HG03196 (cell line): ENCODE measurements at regions not wholly inside any gene's neighbourhood (a gene's known extent, or its start where the extent isn't known, plus 50 kb on each side); places are given as distances from the start of the nearest gene placed in this dataset.
"Not testable (repeated sequence)": the region's sequence is repeated elsewhere in the genome, so short reads cannot be mapped to it uniquely, and the experiment has no call there.

Experiments
- ATAC-seq: cut with Tn5 transposase; IDR thresholded peaks from one replicate; pipeline ENCODE4 v1.9.1; 2021; ENCODE audit not compliant: unreplicated experiment

DNA sequence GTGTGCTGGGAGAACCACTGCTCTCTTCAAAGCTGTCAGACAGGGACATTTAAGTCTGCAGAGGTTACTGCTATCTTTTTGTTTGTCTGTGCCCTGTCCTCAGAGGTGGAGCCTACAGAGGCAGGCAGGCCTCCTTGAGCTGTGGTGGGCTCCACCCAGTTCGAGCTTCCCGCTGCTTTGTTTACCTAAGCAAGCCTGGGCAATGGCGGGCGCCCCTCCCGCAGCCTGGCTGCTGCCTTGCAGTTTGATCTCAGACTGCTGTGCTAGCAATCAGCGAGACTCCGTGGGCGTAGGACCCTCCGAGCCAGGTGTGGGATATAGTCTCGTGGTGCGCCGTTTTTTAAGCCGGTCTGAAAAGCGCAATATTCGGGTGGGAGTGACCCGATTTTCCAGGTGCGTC lies 164.0 kb downstream of the HRH4 start:
- ATAC-seq, result not testable (repeated sequence)

GRCh38 chr18:24627644-24628315 lies 167.3 kb downstream of the HRH4 start:
- ATAC-seq, result no peak

GRCh38 chr18:24628326-24628725 lies 167.9 kb downstream of the HRH4 start:
- no peak for ATAC-seq

- ATAC-seq, result no peak
Observed at GRCh38 chr18:24629921-24630320, 169.5 kb downstream of the HRH4 start.

DNA sequence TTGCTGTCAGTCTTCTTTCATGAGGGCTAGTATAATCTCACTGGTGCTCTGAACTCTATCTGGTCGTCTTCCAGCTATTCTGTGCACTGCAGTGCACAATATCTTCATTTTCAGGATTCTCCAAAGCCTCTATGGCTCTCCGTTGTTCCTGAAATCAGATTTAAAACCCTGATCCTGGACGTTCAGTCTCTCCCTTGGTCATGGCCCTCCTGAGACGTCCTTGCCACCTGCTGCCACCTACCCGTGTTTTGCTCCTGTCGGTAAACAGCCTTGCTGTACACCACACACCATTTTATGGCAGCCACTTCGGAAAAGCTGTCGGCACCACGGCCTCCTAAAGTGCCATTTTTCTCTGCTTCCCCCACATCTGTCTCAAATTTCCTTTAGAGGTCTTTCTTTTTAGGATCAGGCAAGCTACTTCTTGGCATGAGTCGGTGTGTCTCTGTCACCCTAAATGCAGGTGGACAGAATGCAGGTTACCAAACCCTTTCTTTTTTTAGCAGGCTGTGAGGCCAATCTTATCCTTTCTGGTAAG lies 170.0 kb downstream of the HRH4 start:
- ATAC-seq, result no peak

DNA sequence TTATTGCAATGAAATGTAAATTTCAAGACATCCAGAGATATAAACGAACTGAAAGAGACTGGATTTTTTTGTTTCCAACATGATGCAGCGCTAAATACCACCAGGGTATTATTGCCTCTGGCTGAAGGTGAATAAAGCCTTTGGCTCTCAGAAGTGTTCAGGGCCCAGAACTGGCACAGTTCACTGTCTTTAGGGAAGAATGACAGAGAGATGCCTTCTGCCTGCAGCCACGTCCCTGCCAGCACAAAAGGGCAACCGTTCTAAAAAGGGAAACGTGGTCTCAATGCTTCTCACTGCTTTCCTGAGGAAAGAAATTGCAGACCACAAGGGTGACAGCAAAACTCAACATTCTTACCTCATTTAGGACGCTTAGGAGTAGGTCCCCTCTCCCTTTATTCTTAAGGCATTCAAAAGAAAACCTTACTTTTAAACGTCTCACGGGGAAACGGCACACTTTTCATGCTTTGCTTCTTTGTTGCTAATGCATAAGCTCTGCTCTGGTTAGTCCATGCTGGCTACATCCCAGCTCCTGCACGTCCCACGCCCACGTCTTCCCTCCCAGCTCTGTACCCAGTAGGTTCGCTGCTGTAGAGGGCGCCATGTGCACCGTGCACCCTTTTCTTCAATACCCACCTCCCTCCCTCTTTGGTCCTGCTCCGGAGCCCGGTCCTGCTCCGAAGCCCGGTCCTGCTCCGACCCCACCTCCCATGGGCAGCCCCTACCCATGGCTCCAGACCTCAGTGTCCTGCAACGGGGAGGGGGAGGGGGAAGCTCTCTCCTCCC lies 171.0 kb downstream of the HRH4 start:
- no peak for ATAC-seq

- ATAC-seq, result no peak
Observed at GRCh38 chr18:24632158-24632988, 171.9 kb downstream of the HRH4 start.

DNA sequence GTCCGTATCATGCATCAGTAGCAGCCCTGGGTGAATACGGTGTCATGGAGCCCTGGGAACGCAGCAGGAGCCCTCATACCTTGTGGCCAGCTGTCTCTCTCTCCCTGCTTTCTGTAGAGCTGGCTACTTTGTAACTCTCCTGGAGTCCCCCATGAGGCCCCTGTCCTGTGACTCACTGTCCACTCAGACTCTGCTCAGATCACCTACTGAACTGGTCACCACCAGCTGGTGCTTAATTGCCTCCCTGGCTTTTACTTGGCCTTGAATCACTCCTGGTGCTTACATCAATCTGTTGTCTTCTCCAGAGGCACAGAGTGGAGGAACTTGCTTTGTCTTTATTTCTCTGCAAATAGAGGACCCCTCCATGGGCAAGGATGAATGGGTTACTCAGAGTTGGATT lies 172.7 kb downstream of the HRH4 start:
- no peak for ATAC-seq

GRCh38 chr18:24649571-24649970 lies 189.1 kb downstream of the HRH4 start:
- no peak for ATAC-seq

DNA sequence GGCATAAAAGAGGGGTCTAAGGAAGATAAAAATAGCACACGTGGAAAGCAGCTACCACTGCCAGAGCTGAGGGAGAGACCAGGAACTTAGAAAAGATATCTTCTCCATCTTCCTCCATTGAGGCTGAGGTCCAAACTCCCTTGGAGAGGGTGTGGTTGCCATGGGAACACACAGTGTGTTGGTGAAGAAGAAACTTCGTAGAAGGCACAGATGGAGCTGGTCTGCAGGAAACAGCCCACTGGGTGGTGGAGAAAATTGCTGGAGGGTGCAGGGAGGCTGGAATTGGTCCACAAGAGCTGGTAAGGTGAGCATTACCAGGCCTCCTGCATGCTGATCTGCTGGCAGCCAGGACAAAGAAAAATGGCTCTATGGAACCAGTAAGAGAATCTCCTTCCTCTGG lies 191.0 kb downstream of the HRH4 start:
- no peak for ATAC-seq

GRCh38 chr18:24656050-24656449 lies 195.6 kb downstream of the HRH4 start:
- ATAC-seq, result no peak

GRCh38 chr18:24656551-24657443 lies 196.4 kb downstream of the HRH4 start:
- ATAC-seq, result no peak

GRCh38 chr18:24657444-24657842 lies 197.0 kb downstream of the HRH4 start:
- ATAC-seq, result no peak

- no peak for ATAC-seq
Observed at GRCh38 chr18:24658302-24658701, 197.9 kb downstream of the HRH4 start.

DNA sequence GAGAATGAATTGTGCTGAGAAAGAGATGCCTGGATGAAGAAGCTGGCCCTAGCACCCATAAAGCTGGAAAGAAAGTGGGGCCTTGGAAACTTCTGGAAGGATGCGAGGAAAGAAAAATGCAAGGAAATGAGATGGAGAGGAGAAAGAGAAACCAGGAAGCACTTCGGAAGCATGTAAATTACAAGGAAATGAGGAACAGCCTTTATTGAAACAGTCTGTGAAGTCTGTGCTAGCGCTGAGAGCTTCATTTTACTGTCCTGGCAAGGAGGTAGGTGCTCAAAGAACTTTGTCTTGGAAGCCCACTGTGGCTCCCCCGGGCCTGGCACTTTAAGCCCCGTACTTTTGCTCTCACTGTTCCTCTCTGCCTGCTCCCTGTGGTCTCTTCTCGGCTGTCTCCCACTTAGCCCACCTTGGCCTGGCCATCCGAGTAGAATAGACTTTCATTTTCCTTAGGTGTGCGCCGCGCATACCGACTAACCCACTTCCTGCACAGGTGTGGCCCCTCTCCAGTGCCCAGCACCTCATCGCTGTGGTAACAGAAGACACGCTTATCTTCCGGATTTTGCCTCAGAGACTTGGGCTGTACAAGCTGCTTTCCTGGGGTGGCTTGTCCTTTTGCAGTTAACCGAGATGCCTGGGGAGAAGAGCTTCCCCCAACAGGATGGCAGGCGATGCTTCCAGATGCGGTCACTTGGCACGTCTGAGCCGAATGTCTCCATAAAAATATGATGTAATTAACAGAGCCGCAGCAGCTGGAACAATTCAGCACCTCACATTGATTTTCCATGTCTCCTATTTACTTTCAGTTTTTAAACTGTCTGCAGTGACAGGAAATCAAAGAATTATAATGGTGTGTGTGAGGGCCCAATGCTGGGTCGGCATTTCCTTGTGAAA lies 199.6 kb downstream of the HRH4 start:
- ATAC-seq, result peak; percentile 79

DNA sequence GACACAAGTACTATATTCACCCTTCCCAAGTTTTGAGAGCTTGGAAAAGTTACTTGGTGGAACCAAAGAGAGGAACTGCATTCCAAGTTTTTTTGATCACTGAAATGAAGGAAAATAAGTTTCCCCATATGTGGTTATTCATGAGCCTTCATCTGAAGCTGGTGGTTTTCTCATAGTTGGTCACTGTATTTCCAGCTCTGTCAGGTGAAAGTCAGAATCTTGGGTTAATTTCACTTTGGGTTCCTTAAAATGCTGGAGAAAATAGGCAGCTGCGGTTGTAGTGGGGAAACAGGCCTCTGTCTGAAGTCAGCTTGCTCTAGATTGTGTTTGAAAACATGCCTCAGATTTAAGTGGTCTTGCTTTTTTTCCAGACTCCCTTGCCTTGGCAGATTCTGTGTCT lies 200.5 kb downstream of the HRH4 start:
- ATAC-seq, result no peak

GRCh38 chr18:24662412-24662821 lies 202.0 kb downstream of the HRH4 start:
- ATAC-seq, result no peak

- ATAC-seq, result no peak
Observed at GRCh38 chr18:24663026-24663425, 202.6 kb downstream of the HRH4 start.

GRCh38 chr18:24669015-24669414 lies 208.6 kb downstream of the HRH4 start:
- no peak for ATAC-seq
